ENCODE measurements at regions not wholly inside any gene's neighbourhood (a gene's known extent, or its start where the extent isn't known, plus 50 kb on each side); places are given as distances from the start of the nearest gene placed in this dataset.
"Not testable (repeated sequence)": the region's sequence is repeated elsewhere in the genome, so short reads cannot be mapped to it uniquely, and the experiment has no call there.

DNA sequence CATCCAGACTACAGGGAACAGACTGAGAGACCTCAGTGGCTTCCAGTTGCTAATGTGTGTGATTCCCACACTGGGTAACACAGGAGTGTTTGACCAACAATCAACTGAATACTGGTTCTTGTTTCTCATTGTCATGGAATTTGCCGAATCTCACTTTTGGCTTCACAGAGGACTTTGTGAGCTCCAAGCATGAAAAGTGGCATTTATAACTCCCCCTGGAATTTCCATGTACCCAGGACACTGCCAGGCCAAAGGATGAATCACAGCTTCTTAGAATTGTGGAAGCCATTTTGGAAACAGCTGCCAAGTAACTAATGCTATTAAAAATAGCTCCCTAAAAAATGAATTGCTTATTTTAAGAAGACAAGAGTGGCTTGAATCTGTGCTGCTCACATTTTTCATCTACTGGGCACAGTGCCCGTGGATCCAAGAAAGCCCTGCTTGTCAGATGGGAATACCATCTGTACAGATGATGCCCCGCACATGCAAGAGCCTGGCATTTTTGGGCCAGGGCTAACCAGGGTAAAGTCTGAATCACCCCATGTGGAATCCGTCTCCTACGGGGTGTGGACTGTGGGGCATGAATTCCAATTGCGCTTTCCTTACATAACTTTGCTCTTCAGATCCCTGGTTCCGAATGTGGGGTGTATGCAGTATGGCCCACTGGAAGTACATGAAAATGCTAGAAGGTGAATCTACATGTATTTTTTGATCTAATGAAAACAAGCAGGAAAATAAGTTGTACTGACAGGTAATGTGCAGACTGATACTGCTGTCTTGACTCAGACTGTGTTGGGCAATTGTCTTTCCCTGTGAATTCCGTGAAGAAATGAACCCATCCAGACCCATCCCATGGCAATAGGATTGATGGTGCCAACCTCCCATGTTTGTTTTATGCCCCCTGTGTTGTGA, 487.3 kb downstream of the SIPA1L2 start:
- H3K9ac ChIP-seq = no peak overlapping the region
- no peaks in the 10 kb centered on the region for H3K79me2 ChIP-seq
- no peak overlapping the region for H3K4me2 ChIP-seq (ENCODE audit: low read length)
- no peaks in the 10 kb centered on the region for H3K36me3 ChIP-seq (ENCODE audit: control insufficient read depth, insufficient read depth, low read length)
- H3K27ac ChIP-seq = no peak overlapping the region
- H3K27me3 ChIP-seq (ENCODE audit: control insufficient read depth, insufficient read depth, low read length) = no peaks in the 10 kb centered on the region
- no peaks in the 10 kb centered on the region for H3K9me3 ChIP-seq (ENCODE audit: control insufficient read depth, low read length)
- TF ChIP-seq, protein P1, sequence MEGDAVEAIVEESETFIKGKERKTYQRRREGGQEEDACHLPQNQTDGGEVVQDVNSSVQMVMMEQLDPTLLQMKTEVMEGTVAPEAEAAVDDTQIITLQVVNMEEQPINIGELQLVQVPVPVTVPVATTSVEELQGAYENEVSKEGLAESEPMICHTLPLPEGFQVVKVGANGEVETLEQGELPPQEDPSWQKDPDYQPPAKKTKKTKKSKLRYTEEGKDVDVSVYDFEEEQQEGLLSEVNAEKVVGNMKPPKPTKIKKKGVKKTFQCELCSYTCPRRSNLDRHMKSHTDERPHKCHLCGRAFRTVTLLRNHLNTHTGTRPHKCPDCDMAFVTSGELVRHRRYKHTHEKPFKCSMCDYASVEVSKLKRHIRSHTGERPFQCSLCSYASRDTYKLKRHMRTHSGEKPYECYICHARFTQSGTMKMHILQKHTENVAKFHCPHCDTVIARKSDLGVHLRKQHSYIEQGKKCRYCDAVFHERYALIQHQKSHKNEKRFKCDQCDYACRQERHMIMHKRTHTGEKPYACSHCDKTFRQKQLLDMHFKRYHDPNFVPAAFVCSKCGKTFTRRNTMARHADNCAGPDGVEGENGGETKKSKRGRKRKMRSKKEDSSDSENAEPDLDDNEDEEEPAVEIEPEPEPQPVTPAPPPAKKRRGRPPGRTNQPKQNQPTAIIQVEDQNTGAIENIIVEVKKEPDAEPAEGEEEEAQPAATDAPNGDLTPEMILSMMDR (IDR thresholded peaks at IDR 0.05) = no peak
- no peaks in the 10 kb centered on the region for H3K4me1 ChIP-seq
- no peak overlapping the region for H2AFZ ChIP-seq
- no peak overlapping the region for H3K4me3 ChIP-seq (ENCODE audit: low read depth, low read length)

DNA sequence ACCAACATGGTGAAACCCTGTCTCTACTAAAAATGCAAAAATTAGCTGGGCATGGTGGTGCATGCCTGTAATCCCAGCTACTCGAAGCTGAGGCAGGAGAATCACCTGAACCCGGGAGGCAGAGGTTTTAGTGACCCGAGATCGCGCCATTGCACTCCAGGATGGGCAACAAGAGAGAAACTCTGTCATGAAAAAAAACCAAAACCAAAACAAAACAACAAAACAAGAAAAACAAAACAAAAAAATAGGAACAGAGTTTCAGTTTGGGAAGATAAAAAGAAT, 488.8 kb downstream of the SIPA1L2 start:
- H3K36me3 ChIP-seq (ENCODE audit: control insufficient read depth, insufficient read depth, low read length); H2AFZ ChIP-seq; H3K9ac ChIP-seq: not testable (repeated sequence)

DNA sequence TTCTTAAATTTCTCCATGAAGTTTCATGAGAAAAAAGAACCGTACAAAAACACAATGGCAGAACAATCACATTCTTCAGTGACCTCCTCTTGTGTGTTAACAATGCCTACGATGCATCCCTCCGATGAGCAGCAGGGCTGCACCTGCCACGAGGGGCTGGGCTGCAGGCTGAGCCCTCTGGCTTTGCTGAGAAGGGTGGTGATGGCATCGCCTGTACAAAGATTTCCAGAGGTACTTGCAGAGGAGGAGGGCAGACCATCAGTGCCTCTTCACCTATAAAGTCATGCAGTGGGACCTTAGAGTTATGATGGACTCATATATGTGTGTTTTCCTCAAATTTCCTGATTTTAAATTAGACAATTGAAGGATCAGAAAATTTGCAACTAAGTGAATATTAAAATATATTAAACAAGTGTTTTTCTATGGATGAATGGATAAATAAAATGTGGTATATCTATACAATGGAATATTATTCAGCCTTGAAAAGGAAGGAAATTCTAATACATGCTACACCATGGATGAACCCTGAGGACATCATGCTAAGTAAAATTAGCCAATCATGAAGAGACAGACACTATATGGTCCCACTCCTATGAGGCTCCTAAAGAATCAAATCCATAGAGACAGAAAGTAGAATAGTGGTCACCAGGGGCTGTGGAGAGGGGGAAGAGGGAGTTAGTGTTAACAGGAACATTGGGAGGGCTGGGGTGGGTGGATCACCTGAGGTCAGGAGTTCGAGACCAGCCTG, 489.3 kb downstream of the SIPA1L2 start:
- TF ChIP-seq, protein P1 (IDR thresholded peaks at IDR 0.05) = no peak

More for the DNA sequence above, 488.8 kb downstream of the SIPA1L2 start:
- not testable (repeated sequence) for H3K27ac ChIP-seq; H3K9me3 ChIP-seq (ENCODE audit: control insufficient read depth, low read length); H3K4me3 ChIP-seq (ENCODE audit: low read depth, low read length); H3K4me1 ChIP-seq; H3K27me3 ChIP-seq (ENCODE audit: control insufficient read depth, insufficient read depth, low read length); H3K4me2 ChIP-seq (ENCODE audit: low read length); H3K79me2 ChIP-seq

DNA sequence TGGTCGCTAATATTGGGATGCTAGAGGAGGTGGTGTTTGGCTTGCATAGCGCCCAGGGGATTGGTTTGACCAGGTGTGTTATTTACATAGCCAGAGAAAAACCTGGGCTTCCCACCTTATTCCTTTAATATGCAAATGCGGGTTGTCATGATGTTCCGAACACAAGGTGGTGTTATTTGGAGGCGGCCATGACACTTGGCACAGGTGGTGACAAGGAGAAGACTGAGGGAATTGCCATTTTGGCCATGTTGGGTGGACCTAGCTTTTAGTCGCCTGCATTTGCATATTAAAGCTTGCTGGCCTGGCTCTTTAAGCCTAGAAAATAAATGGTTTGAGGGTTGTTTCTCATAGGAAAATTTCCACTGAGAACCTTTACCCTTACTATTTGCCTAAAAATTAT, 490.5 kb downstream of the SIPA1L2 start:
- H3K9ac ChIP-seq = no peak overlapping the region
- H3K36me3 ChIP-seq (ENCODE audit: control insufficient read depth, insufficient read depth, low read length) = no peaks in the 10 kb centered on the region
- H2AFZ ChIP-seq = no peak overlapping the region
- no peaks in the 10 kb centered on the region for H3K4me1 ChIP-seq
- TF ChIP-seq, protein P1 (IDR thresholded peaks at IDR 0.05) = no peak
- no peak overlapping the region for H3K27ac ChIP-seq
- H3K9me3 ChIP-seq (ENCODE audit: control insufficient read depth, low read length) = no peaks in the 10 kb centered on the region
- H3K27me3 ChIP-seq (ENCODE audit: control insufficient read depth, insufficient read depth, low read length) = no peaks in the 10 kb centered on the region
- H3K79me2 ChIP-seq = no peaks in the 10 kb centered on the region
- H3K4me3 ChIP-seq (ENCODE audit: low read depth, low read length) = no peak overlapping the region
- no peak overlapping the region for H3K4me2 ChIP-seq (ENCODE audit: low read length)

More for the DNA sequence above, 489.3 kb downstream of the SIPA1L2 start:
- Histone ChIP-seq H3K27ac (no peak overlapping the region), H2AFZ (no peak overlapping the region), H3K4me2 (ENCODE audit: low read length) (no peak overlapping the region), H3K27me3 (ENCODE audit: control insufficient read depth, insufficient read depth, low read length) (no peaks in the 10 kb centered on the region), H3K79me2 (no peaks in the 10 kb centered on the region), H3K4me3 (ENCODE audit: low read depth, low read length) (no peak overlapping the region), H3K9ac (no peak overlapping the region), H3K9me3 (ENCODE audit: control insufficient read depth, low read length) (no peaks in the 10 kb centered on the region), H3K4me1 (no peaks in the 10 kb centered on the region), H3K36me3 (ENCODE audit: control insufficient read depth, insufficient read depth, low read length) (no peaks in the 10 kb centered on the region)

DNA sequence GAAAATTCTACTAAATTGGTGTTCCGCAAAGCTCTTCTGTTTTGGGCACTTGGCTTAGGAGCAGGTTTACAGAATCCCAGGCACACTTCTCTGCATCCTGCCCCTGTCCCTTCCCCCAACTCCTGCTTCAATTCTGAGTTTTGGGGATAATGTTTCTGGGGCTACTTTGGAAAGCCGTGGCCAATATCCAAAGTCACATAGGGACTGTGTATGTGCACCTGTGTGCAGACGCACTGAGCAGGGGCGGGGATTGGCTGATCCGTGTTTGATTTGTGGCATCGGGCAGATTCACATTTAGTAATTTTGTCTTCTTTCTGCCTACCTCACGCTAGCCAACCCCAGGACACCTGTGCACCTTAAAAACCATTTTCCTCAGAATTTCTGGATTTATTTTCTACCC, 491.9 kb downstream of the SIPA1L2 start:
- Histone ChIP-seq H3K27ac (no peak overlapping the region), H3K9me3 (ENCODE audit: control insufficient read depth, low read length) (no peaks in the 10 kb centered on the region), H3K4me3 (ENCODE audit: low read depth, low read length) (no peak overlapping the region), H3K27me3 (ENCODE audit: control insufficient read depth, insufficient read depth, low read length) (no peaks in the 10 kb centered on the region), H2AFZ (no peak overlapping the region), H3K9ac (no peak overlapping the region), H3K4me1 (no peaks in the 10 kb centered on the region), H3K36me3 (ENCODE audit: control insufficient read depth, insufficient read depth, low read length) (no peaks in the 10 kb centered on the region), H3K79me2 (no peaks in the 10 kb centered on the region), H3K4me2 (ENCODE audit: low read length) (no peak overlapping the region)
- TF ChIP-seq, protein P1 (IDR thresholded peaks at IDR 0.05) = no peak
